Astrocyte (in vitro differentiated cells and primary cell): ENCODE measurements at regions not wholly inside any gene's neighbourhood (a gene's known extent, or its start where the extent isn't known, plus 50 kb on each side); places are given as distances from the start of the nearest gene placed in this dataset.

Source experiments
- EZH2 ChIP-seq: IDR thresholded peaks from 2 replicates; pipeline ENCODE4 v1.6.1; 2012; ENCODE audit warnings: mild to moderate bottlenecking, low read length, inconsistent platforms; ENCODE audit not compliant: insufficient read depth
- TF ChIP-seq, protein P1 (sequence below): IDR thresholded peaks from 2 replicates; pipeline ENCODE4 v1.5.1; 2011; ENCODE audit warnings: low read depth, mild to moderate bottlenecking, inconsistent platforms, low read length, moderate library complexity; ENCODE audit not compliant: insufficient read depth

DNA sequence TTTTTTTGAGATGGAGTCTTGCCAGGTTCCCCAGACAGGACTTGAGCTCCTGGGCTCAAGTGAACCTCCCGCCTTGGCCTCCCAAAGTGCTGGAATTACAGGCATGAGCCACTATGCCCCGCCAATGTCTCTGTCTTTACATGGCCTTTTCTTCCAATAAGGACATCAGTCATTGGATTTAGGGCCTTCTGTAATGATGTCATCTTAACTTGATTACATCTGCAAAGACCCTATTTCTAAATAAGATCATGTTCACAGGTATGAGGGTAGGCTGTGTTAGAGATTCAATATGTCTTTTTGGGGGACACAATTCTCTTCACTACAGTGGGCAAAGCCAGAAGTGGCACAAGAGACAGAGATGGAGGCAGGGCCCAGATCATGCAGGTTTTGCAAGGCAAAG lies 68.1 kb downstream of the PMAIP1 start:
- TF ChIP-seq, protein P1, sequence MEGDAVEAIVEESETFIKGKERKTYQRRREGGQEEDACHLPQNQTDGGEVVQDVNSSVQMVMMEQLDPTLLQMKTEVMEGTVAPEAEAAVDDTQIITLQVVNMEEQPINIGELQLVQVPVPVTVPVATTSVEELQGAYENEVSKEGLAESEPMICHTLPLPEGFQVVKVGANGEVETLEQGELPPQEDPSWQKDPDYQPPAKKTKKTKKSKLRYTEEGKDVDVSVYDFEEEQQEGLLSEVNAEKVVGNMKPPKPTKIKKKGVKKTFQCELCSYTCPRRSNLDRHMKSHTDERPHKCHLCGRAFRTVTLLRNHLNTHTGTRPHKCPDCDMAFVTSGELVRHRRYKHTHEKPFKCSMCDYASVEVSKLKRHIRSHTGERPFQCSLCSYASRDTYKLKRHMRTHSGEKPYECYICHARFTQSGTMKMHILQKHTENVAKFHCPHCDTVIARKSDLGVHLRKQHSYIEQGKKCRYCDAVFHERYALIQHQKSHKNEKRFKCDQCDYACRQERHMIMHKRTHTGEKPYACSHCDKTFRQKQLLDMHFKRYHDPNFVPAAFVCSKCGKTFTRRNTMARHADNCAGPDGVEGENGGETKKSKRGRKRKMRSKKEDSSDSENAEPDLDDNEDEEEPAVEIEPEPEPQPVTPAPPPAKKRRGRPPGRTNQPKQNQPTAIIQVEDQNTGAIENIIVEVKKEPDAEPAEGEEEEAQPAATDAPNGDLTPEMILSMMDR, result no peak
- no peak for TF ChIP-seq EZH2
